Stomach (tissue), 4 donors: ENCODE measurements at regions not wholly inside any gene's neighbourhood (a gene's known extent, or its start where the extent isn't known, plus 50 kb on each side); places are given as distances from the start of the nearest gene placed in this dataset.

Source experiments
- CTCF ChIP-seq, 7 experiments: fragments of 450-650 bp in 4 of 7; fragments of 200-600 bp in 3 of 7; sonication (generic) in 3 of 7; IDR thresholded peaks; one replicate each; pipeline ENCODE4 v1.5.1; 2016 to 2019; ENCODE audit warnings: antibody characterized with exemption in 7 of 7, control low read depth in 2 of 7, mild to moderate bottlenecking in 1 of 7
- POLR2AphosphoS5 ChIP-seq, 3 donors: sonication (generic); formaldehyde crosslinking; IDR thresholded peaks; one replicate each; pipeline ENCODE4 v1.6.1; 2016; ENCODE audit warnings: antibody characterized with exemption in 3 of 3

DNA sequence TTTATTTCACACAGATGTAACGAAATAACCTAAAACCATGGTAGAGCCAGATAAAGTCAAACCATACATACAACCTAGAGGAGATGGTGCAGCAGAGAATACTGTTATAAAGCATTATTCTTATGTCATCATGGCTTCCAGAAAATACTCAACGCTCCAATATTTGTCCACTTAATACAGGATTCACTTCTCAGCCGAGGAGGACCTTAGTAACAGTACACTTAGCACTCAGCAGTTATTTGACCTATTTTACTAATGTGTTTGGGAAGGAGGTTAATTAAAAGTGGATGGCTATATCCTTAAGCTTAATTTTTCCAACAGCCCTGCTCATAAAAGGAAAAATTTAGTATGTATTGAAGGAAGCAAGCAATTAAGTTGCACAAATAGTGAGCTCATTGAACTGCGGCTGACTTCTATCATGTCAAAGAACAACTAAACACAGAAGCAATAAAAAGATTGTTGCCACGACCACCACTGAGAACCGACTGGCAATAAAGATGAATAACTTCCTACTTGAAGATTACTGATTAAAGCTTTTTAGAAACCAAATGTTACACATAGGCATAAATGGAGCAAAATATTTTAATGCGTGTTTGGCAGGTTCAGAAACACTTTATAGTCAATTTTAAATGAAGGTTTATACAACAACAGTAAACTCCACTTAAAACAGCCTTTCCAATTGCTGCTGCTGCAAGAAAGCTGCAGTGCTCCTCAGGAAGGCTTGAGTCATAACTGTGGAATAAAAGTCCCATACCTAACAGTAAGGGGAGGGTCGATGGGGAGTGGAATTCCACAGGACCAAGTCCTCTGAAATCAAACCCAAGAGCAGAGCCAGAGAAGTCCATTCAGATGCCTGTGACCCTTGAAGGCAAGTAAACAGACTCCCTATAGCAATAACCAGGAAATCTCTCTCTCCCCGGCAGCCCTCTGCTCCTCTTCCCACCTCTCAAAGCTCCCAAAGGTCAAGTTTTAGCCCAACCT lies 218.9 kb upstream of the CDKN3 start:
- TF ChIP-seq POLR2AphosphoS5 (IDR thresholded peaks at IDR 0.05) (no peak), CTCF (IDR thresholded peaks at IDR 0.05) (no peak)
